ENCODE measurements at regions not wholly inside any gene's neighbourhood (a gene's known extent, or its start where the extent isn't known, plus 50 kb on each side); places are given as distances from the start of the nearest gene placed in this dataset.
"Not testable (repeated sequence)": the region's sequence is repeated elsewhere in the genome, so short reads cannot be mapped to it uniquely, and the experiment has no call there.

- not testable (repeated sequence) for TF ChIP-seq CTCF (IDR thresholded peaks at IDR 0.05 in 8 of 11, conservative IDR thresholded peaks at IDR 0.05 in 3 of 11); POLR2AphosphoS5 (IDR thresholded peaks at IDR 0.05)
Observed at GRCh38 chr10:4401080-4401479, 424.9 kb upstream of the AKR1E2 start.
